Right atrium auricular region (tissue), 2 donors: ENCODE measurements at regions not wholly inside any gene's neighbourhood (a gene's known extent, or its start where the extent isn't known, plus 50 kb on each side); places are given as distances from the start of the nearest gene placed in this dataset.

ENCODE experiments used
- DNase-seq: peaks from one replicate; pipeline ENCODE4 v3.0.0-alpha.2; 2019; ENCODE audit warnings: low spot score
- H3K27ac ChIP-seq, 2 donors: fragments of 200-600 bp; sonication (generic); 1 replicate in 1 of 2; 2 replicates in 1 of 2; pipeline ENCODE4 v1.5.1; 2016 to 2019
- H3K27me3 ChIP-seq, 2 donors: fragments of 200-600 bp; sonication (generic); one replicate each; pipeline versions ENCODE4 v1.5.1 to v1.6.0; 2017 to 2019
- H3K36me3 ChIP-seq: fragments of 200-600 bp; sonication (generic); one replicate; pipeline ENCODE4 v1.5.1; 2016
- H3K4me1 ChIP-seq, 2 donors: fragments of 200-600 bp; sonication (generic); one replicate each; pipeline versions ENCODE4 v1.5.1 to v1.6.0; 2017 to 2019
- H3K4me3 ChIP-seq, 2 donors: fragments of 200-600 bp; sonication (generic); 1 replicate in 1 of 2; 2 replicates in 1 of 2; pipeline ENCODE4 v1.5.1; 2017 to 2019; ENCODE audit warnings: mild to moderate bottlenecking in 1 of 2, moderate library complexity in 1 of 2
- H3K9me3 ChIP-seq, 2 donors: fragments of 200-600 bp; sonication (generic); one replicate each; pipeline ENCODE4 v1.5.1; 2019
- CTCF ChIP-seq, 2 donors: fragments of 200-600 bp; sonication (generic); IDR thresholded peaks; one replicate each; pipeline ENCODE4 v1.5.1; 2019; ENCODE audit warnings: antibody characterized with exemption in 2 of 2

- no peak for TF ChIP-seq CTCF (IDR thresholded peaks at IDR 0.05)
- no peak overlapping the region for H3K4me3 ChIP-seq
- DNase-seq = no peak
- H3K27ac ChIP-seq = no peak overlapping the region
- no peaks in the 10 kb centered on the region for H3K36me3 ChIP-seq
- no peaks in the 10 kb centered on the region for H3K27me3 ChIP-seq
- H3K9me3 ChIP-seq = no peaks in the 10 kb centered on the region
- H3K4me1 ChIP-seq = no peaks in the 10 kb centered on the region
Measured at GRCh38 chr1:60152891-60153290, 79.3 kb upstream of the C1orf87 start.

GRCh38 chr1:60151311-60151710 is 77.7 kb upstream of the C1orf87 start:
- Histone ChIP-seq H3K36me3 (no peaks in the 10 kb centered on the region), H3K27me3 (no peaks in the 10 kb centered on the region), H3K9me3 (no peaks in the 10 kb centered on the region), H3K27ac (no peak overlapping the region), H3K4me1 (no peaks in the 10 kb centered on the region), H3K4me3 (no peak overlapping the region)
- TF ChIP-seq CTCF (IDR thresholded peaks at IDR 0.05) = no peak
- DNase-seq = no peak

GRCh38 chr1:60149251-60149650 is 75.7 kb upstream of the C1orf87 start:
- Histone ChIP-seq H3K27ac (no peak overlapping the region), H3K27me3 (no peaks in the 10 kb centered on the region), H3K36me3 (no peaks in the 10 kb centered on the region), H3K9me3 (no peaks in the 10 kb centered on the region), H3K4me3 (no peak overlapping the region), H3K4me1 (no peaks in the 10 kb centered on the region)
- no peak for DNase-seq
- TF ChIP-seq CTCF (IDR thresholded peaks at IDR 0.05) = no peak

- TF ChIP-seq CTCF (IDR thresholded peaks at IDR 0.05) = no peak
- Histone ChIP-seq H3K4me3 (no peak overlapping the region), H3K36me3 (no peaks in the 10 kb centered on the region), H3K27ac (no peak overlapping the region), H3K27me3 (no peaks in the 10 kb centered on the region), H3K4me1 (no peaks in the 10 kb centered on the region), H3K9me3 (no peaks in the 10 kb centered on the region)
- DNase-seq = no peak
Measured at GRCh38 chr1:60146884-60147283, 73.3 kb upstream of the C1orf87 start.

GRCh38 chr1:60145771-60146170 is 72.2 kb upstream of the C1orf87 start:
- no peaks in the 10 kb centered on the region for H3K4me1 ChIP-seq

More at GRCh38 chr1:60145771-60146170, 72.2 kb upstream of the C1orf87 start:
- no peak for TF ChIP-seq CTCF (IDR thresholded peaks at IDR 0.05)
- H3K27me3 ChIP-seq = no peaks in the 10 kb centered on the region
- no peak for DNase-seq
- no peak overlapping the region for H3K4me3 ChIP-seq
- H3K9me3 ChIP-seq = no peaks in the 10 kb centered on the region
- no peak overlapping the region for H3K27ac ChIP-seq
- no peaks in the 10 kb centered on the region for H3K36me3 ChIP-seq
